PC-9 (cell line): ENCODE measurements at regions not wholly inside any gene's neighbourhood (a gene's known extent, or its start where the extent isn't known, plus 50 kb on each side); places are given as distances from the start of the nearest gene placed in this dataset.

Source experiments
- CTCF ChIP-seq: fragments of 200-600 bp; sonication (generic); conservative IDR thresholded peaks from 2 replicates; pipeline ENCODE4 v1.6.1; 2017; ENCODE audit warnings: mixed run types, antibody characterized with exemption, mild to moderate bottlenecking, moderate library complexity
- EZH2 ChIP-seq: fragments of 200-600 bp; sonication (generic); IDR thresholded peaks from 2 replicates; pipeline ENCODE4 v1.8.0; 2017; ENCODE audit warnings: antibody characterized with exemption, low read depth

GRCh38 chr5:120320626-120321025 lies 143.5 kb upstream of the PRR16 start:
- TF ChIP-seq CTCF (no peak), EZH2 (no peak)
